NCI-H2196 (cell line): ENCODE measurements at regions not wholly inside any gene's neighbourhood (a gene's known extent, or its start where the extent isn't known, plus 50 kb on each side); places are given as distances from the start of the nearest gene placed in this dataset.
"Not testable (repeated sequence)": the region's sequence is repeated elsewhere in the genome, so short reads cannot be mapped to it uniquely, and the experiment has no call there.

Source experiments
- DNase-seq: peaks from one replicate; lab custom pipeline; 2025; ENCODE audit not compliant: unreplicated experiment; lab: John Stamatoyannopoulos, UW

- no peak for DNase-seq
These were observed 84.8 kb upstream of the HNF1B start for GRCh38 chr17:37829592-37830123.

GRCh38 chr17:37828651-37829124, 83.8 kb upstream of the HNF1B start:
- no peak for DNase-seq

- no peak for DNase-seq
These were observed 83.2 kb upstream of the HNF1B start for GRCh38 chr17:37827905-37828650.

GRCh38 chr17:37826497-37827430, 81.9 kb upstream of the HNF1B start:
- no peak for DNase-seq

GRCh38 chr17:37825851-37826250, 81.0 kb upstream of the HNF1B start:
- DNase-seq = no peak

- DNase-seq = no peak
These were observed 80.0 kb upstream of the HNF1B start for GRCh38 chr17:37824534-37825485.

- DNase-seq = no peak
These were observed 79.1 kb upstream of the HNF1B start for GRCh38 chr17:37823996-37824395.

- no peak for DNase-seq
These were observed 76.3 kb upstream of the HNF1B start for GRCh38 chr17:37820995-37821713.

- no peak for DNase-seq
These were observed 75.6 kb upstream of the HNF1B start for GRCh38 chr17:37820313-37820994.

- peak; percentile 56 for DNase-seq
These were observed 73.8 kb upstream of the HNF1B start for GRCh38 chr17:37818689-37819088.

GRCh38 chr17:37816950-37817349, 72.1 kb upstream of the HNF1B start:
- DNase-seq = no peak

- DNase-seq = no peak
These were observed 70.7 kb upstream of the HNF1B start for GRCh38 chr17:37815536-37815935.

GRCh38 chr17:37813751-37814150, 68.9 kb upstream of the HNF1B start:
- DNase-seq = no peak

- not testable (repeated sequence) for DNase-seq
These were observed 64.0 kb upstream of the HNF1B start for GRCh38 chr17:37808846-37809245.

- no peak for DNase-seq
These were observed 58.0 kb upstream of the HNF1B start for GRCh38 chr17:37802712-37803416.

GRCh38 chr17:37802061-37802595, 57.3 kb upstream of the HNF1B start:
- no peak for DNase-seq

- no peak for DNase-seq
These were observed 56.3 kb upstream of the HNF1B start for GRCh38 chr17:37801171-37801570.

- DNase-seq = no peak
These were observed 52.3 kb upstream of the HNF1B start for GRCh38 chr17:37797206-37797605.
